Mucosa of descending colon (tissue), 3 donors: ENCODE measurements at regions not wholly inside any gene's neighbourhood (a gene's known extent, or its start where the extent isn't known, plus 50 kb on each side); places are given as distances from the start of the nearest gene placed in this dataset.

Experiments used
- ATAC-seq: fragments of 200-7000 bp; cut with Tn5 transposase; one replicate; pipeline ENCODE4 v1.9.1; 2020; ENCODE audit warnings: mild to moderate bottlenecking, moderate library complexity
- DNase-seq, 3 donors: peaks; one replicate each; pipeline ENCODE4 v3.0.0-alpha.2; 2020
- H3K36me3 ChIP-seq: fragments of 200-600 bp; one replicate; pipeline ENCODE4 v1.8.0; 2021; ENCODE audit warnings: low read depth, mild to moderate bottlenecking
- H3K4me1 ChIP-seq: fragments of 200-600 bp; one replicate; pipeline ENCODE4 v1.8.0; 2021; ENCODE audit warnings: low read depth, mild to moderate bottlenecking
- H3K4me3 ChIP-seq: fragments of 200-600 bp; one replicate; pipeline ENCODE4 v1.8.0; 2021; ENCODE audit warnings: mild to moderate bottlenecking
- H3K9me3 ChIP-seq: fragments of 200-600 bp; one replicate; pipeline ENCODE4 v1.8.0; 2021; ENCODE audit warnings: mild to moderate bottlenecking
- intact Hi-C, 2 donors: fragments of 100-400 bp; cut with DNase I in 1 of 2; cut with micrococcal nuclease in 1 of 2; formaldehyde crosslinking; loops; one replicate each; pipeline versions ENCODE4 v1.11.0 to v1.11.1; 2022; cut with DNase I, micrococcal nuclease
- TF ChIP-seq, protein P1 (sequence below): fragments of 200-600 bp; IDR thresholded peaks from one replicate; pipeline ENCODE4 v1.8.0; 2022; ENCODE audit warnings: antibody characterized with exemption, mild to moderate bottlenecking
- donor health status: DM: no; HTN: no; CAD: no; lungs with moderate emphysema.
- donor health status: DM: no; HTN: no; CAD: no.
- donor health status: DM: no; HTN: yes; CAD: no.

DNA sequence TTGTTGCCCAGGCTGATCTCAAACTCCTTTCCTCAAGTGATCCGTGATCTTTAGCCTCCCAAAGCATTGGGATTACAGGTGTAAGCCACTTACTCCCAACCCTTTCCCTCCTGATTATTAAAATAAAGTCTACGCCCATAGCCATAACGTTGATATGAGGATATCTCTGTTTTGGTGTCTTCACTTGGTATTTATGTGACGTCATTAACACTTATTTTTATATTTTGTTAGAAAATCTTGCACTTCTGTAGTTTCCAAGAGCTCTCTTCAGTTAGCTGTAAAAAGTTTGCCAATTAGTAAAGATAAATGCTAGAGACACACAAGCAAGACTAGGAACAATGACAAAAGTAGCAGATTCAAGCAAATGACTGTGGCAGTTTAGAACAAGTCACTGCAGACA is 115.6 kb upstream of the HSF2 start:
- H3K4me3 ChIP-seq = no peak overlapping the region
- H3K9me3 ChIP-seq = no peaks in the 10 kb centered on the region
- H3K4me1 ChIP-seq = no peaks in the 10 kb centered on the region
- no peaks in the 10 kb centered on the region for H3K36me3 ChIP-seq
- intact Hi-C loops = no loop called here
- ATAC-seq = no peak
- TF ChIP-seq, protein P1, sequence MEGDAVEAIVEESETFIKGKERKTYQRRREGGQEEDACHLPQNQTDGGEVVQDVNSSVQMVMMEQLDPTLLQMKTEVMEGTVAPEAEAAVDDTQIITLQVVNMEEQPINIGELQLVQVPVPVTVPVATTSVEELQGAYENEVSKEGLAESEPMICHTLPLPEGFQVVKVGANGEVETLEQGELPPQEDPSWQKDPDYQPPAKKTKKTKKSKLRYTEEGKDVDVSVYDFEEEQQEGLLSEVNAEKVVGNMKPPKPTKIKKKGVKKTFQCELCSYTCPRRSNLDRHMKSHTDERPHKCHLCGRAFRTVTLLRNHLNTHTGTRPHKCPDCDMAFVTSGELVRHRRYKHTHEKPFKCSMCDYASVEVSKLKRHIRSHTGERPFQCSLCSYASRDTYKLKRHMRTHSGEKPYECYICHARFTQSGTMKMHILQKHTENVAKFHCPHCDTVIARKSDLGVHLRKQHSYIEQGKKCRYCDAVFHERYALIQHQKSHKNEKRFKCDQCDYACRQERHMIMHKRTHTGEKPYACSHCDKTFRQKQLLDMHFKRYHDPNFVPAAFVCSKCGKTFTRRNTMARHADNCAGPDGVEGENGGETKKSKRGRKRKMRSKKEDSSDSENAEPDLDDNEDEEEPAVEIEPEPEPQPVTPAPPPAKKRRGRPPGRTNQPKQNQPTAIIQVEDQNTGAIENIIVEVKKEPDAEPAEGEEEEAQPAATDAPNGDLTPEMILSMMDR = no peak
- DNase-seq = no peak

DNA sequence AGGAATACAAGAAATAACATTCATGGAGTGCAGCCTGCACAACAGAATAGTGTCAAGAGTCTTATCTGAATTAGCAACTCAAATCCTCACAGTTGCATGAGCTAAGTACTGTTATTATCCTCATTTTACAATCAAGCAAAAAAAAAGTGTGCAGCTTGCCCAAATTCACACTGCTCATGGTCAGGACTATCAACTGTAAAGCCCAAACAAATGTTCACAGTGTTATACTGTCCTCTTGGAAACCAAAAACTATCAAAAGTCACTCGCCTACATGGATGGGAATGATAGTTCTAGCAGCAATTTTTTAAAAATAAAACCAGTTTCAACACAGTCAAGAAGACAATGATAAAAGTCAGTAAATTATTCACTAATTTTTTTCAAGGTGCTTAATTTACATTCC is 114.6 kb upstream of the HSF2 start:
- Histone ChIP-seq H3K4me3 (no peak overlapping the region), H3K4me1 (no peaks in the 10 kb centered on the region), H3K9me3 (no peaks in the 10 kb centered on the region), H3K36me3 (no peaks in the 10 kb centered on the region)
- TF ChIP-seq, protein P1 = no peak
- no peak for ATAC-seq
- DNase-seq = no peak
- intact Hi-C loops = no loop called here

DNA sequence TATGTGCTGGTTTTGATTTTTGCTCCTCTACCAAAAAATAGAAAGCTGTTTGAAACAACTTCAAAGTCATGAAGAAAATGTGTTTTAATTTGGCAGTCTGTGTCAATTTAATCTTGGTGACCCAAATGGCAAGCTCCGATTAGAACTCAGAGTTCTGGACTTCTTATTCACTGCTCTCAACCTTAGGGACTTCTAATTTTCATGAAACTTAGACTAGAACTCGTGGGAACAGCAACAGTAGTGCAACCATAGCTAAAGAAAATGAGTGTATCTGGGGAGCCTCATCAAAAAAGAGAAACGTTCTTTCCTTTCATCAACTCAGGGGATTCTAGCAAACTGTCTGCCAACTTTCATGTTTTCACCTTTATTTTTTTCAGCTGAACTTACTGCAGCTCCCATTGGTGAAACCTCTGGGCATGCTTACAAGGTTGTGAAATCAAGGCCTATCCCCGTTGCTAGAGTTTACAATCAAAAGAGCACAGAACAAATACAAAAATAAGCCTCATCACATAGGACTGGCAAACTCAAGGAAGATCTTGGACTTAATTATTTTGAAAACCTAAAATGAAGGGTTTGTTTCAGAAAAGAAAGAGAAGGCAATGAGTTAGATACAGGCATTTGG is 114.0 kb upstream of the HSF2 start:
- H3K4me1 ChIP-seq = no peaks in the 10 kb centered on the region
- TF ChIP-seq, protein P1 = no peak
- DNase-seq (no peak), ATAC-seq (no peak)
- no peaks in the 10 kb centered on the region for H3K36me3 ChIP-seq
- no peaks in the 10 kb centered on the region for H3K9me3 ChIP-seq
- intact Hi-C loops = no loop called here
- no peak overlapping the region for H3K4me3 ChIP-seq

DNA sequence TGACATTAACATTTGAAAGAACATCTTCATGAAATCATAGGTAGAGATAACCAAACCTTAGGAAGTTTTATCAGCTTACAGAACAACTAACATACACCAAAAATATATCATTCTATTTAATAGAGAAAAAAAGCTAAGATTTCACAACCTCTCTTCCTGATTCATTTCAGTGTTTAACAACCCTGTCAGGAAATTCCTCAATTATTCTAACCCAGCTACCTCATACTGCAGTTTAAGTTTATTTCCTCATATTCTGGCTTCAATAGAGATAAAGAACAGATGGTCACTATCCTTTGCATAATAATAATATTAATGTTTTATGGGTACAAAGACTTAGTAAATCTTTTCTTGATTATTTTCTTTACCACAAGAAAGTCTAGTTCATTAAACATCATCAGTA is 112.9 kb upstream of the HSF2 start:
- ATAC-seq (no peak), DNase-seq (no peak)
- TF ChIP-seq, protein P1 = no peak
- Histone ChIP-seq H3K36me3 (no peaks in the 10 kb centered on the region), H3K4me3 (no peak overlapping the region), H3K9me3 (no peaks in the 10 kb centered on the region), H3K4me1 (no peaks in the 10 kb centered on the region)
- intact Hi-C loops = no loop called here

DNA sequence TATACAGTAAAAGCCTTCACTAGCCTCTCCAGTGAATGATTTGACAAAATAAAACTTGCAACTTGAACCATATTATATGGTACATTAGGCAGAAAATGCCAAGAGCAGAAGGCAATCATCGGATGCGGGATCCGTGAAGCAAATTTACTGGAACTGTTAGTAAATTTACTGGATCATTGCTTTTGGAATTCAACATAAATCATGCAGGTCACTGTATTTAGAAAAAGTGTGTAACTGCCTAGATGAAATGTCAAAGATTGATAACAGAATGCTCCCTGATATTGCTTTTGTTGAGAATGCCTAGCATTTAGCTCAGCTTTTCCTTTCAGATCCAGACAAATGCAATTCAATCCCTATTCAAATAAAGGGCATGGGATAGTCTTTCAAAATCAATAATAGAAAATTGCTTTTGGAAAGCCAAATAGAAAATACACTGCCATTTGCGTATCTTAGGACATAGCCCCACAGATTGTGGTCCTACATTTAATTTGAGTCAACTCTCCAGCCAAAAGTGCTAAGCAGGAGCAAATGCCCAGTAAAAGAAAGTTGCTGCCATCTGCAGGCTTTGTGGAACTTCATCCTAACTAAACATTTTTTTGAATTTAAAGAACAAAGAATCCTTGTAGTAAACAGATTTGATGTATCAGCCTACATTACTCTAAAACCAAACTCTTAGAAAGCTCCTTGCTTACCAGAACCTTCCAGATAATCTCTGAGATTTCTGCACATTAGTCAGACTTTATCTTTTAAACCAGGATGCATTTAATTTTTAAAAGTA is 109.5 kb upstream of the HSF2 start:
- TF ChIP-seq, protein P1 = no peak
- Histone ChIP-seq H3K9me3 (no peaks in the 10 kb centered on the region), H3K36me3 (no peaks in the 10 kb centered on the region), H3K4me3 (no peak overlapping the region), H3K4me1 (no peaks in the 10 kb centered on the region)
- no peak for ATAC-seq
- DNase-seq = no peak
- intact Hi-C loops = no loop called here
